ENCODE measurements at regions not wholly inside any gene's neighbourhood (a gene's known extent, or its start where the extent isn't known, plus 50 kb on each side); places are given as distances from the start of the nearest gene placed in this dataset.

DNA sequence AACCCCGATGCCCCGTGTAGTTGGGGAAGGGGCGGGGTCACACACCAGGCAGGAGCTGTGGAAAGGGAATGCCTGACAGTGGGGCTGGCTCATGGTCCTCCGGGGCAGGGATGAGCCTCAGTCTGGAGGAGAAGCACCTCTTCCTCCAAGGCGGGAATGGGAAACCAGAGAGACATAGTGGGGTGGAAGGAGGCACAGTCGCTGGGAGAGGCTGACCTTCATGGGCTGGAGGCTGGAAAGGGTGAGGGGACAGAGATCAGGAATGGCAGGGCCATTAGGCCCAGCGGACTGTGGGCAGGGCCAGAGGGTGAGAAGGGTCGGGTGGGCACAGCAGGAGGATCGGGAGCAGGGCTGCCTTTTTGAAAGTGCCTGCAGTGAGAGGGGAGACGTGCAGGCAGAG is 65.8 kb upstream of the LINGO1 start:
- DNase-seq: no peak

GRCh38 chr15:77697893-77698292 is 65.2 kb upstream of the LINGO1 start:
- no peak for DNase-seq

DNA sequence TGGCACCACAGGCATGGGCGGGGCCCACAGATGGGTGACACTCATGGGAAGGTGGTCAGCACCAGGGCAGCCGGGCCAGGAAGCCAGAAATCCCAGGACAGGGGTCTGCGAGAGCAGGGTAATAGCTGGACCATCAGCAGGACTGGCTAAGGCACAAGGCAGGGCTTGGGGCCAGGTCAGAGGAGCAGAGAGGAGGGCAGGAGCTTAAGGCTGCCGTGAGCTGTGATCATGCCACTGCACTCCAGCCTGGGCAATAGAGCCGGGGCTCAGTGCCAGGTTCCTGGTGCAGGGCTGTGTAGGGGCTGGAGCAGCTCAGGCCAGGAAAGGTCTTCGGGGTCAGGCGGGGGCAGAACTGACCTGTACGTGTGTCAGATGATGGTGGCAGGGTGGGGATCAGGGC is 64.2 kb upstream of the LINGO1 start:
- no peak for DNase-seq

- DNase-seq: no peak
These were observed 63.4 kb upstream of the LINGO1 start for GRCh38 chr15:77695961-77696582.

GRCh38 chr15:77695548-77695947 is 62.8 kb upstream of the LINGO1 start:
- DNase-seq: no peak

GRCh38 chr15:77693576-77693975 is 60.9 kb upstream of the LINGO1 start:
- DNase-seq: no peak

- DNase-seq: no peak
These were observed 59.9 kb upstream of the LINGO1 start for GRCh38 chr15:77692614-77693013.

DNA sequence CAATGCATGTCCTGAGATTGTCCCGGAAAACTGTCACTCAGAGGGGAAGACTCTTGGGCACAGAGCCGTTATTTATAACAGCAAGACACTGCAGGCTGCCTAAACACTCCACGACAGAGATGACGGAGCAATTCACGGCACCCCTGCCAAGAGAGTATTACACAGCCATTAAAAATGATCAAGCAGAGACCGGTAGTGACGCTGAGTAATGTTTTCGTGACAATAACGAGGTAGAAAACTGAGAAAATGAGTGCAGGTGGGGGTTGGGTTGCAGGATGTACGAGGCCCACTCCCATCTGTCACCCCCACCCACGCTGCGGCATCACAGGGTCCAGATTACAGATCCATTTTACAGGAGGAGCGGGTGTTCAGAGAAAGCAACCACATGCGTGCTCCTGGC is 58.9 kb upstream of the LINGO1 start:
- DNase-seq: no peak

DNA sequence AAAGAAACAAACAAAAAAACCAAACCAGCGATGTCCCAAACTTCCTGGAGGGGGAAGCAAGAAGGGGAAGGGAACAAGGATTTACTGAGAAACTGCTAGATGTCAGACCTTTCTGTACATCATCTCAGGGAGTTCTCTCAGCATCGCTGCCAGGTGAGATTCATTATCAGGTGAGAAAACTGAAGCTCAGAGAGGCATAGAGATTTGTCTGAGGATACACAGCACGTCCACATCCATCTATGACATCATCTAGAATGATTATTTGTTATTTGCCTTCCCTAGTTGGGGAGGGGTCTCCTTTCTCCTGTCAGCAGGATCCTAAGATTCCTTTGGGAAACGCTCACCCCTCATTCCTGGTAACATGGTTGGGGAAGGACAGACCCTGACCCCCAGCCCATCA is 57.1 kb upstream of the LINGO1 start:
- no peak for DNase-seq

DNA sequence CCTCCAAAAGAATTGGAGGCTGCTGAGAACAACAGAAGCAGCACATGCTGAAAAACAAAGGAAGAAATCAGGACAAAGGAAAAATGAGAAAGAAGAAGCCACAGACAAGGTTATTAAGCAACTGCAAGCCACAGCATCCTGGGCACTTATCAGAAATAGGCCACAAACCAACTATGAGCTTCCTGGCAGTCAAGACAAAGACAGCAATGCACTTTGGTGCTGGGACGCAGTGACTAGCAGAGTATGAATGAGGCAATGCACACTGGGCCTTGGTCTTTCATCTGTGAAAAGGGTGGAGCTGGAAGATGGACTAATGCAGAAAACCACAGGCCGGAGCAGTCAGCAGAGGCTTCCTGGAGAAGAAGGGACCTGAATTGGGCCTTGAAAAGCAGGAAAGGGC is 56.0 kb upstream of the LINGO1 start:
- no peak for DNase-seq

DNA sequence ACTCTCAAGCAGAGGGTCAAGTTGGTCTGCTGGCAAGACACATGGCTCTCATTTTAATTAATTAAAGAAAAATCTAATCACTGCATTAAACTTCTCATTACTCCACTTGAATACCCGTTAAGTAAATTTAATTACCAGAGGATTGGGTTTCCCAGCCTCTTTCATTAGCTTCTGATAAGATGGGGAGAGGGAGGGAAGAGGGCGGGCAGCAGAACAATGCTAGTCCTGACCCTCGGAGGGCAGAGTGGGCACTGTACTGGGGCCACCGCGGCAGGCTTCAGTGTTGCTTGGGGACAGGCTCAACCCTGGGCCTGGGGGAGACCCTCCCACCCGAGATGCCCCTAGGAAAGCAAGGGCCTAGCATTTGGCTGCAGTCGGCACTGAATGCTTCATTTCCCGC is 55.6 kb upstream of the LINGO1 start:
- no peak for DNase-seq

GRCh38 chr15:77685082-77685815 is 52.5 kb upstream of the LINGO1 start:
- DNase-seq: no peak

GRCh38 chr15:77684341-77685081 is 51.8 kb upstream of the LINGO1 start:
- no peak for DNase-seq

- DNase-seq: no peak
These were observed 49.9 kb upstream of the LINGO1 start for GRCh38 chr15:77682564-77682963.

All from stimulated activated naive CD4-positive, alpha-beta T cell (primary cell).